ENCODE measurements at regions not wholly inside any gene's neighbourhood (a gene's known extent, or its start where the extent isn't known, plus 50 kb on each side); places are given as distances from the start of the nearest gene placed in this dataset.
"Not testable (repeated sequence)": the region's sequence is repeated elsewhere in the genome, so short reads cannot be mapped to it uniquely, and the experiment has no call there.

DNA sequence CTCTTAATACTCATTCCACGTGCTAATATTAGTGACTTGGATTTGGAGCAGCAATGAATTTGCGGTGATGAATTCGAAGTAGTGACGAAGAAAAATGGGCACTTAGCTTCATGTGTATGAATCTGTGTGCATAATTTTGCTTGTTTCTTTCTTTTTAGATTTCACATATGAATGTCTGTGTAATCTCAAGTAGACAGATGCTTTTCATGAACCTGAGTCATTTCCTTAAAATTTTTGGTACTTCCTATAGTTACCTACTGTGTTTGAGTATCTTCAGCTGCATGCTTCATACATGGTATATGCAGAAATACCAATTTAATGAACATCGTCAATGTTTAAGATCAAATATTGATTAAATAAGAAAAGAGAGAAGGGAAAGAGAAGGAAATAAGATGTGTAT, 540.2 kb downstream of the RAB38 start:
- H3K4me3 ChIP-seq (ENCODE audit: low read depth, low read length) = no peak overlapping the region
- TF ChIP-seq, protein P1, sequence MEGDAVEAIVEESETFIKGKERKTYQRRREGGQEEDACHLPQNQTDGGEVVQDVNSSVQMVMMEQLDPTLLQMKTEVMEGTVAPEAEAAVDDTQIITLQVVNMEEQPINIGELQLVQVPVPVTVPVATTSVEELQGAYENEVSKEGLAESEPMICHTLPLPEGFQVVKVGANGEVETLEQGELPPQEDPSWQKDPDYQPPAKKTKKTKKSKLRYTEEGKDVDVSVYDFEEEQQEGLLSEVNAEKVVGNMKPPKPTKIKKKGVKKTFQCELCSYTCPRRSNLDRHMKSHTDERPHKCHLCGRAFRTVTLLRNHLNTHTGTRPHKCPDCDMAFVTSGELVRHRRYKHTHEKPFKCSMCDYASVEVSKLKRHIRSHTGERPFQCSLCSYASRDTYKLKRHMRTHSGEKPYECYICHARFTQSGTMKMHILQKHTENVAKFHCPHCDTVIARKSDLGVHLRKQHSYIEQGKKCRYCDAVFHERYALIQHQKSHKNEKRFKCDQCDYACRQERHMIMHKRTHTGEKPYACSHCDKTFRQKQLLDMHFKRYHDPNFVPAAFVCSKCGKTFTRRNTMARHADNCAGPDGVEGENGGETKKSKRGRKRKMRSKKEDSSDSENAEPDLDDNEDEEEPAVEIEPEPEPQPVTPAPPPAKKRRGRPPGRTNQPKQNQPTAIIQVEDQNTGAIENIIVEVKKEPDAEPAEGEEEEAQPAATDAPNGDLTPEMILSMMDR (IDR thresholded peaks at IDR 0.05; ENCODE audit: insufficient read depth, low read length, missing control alignments) = no peak
- POLR2A ChIA-PET = no interaction called here
- no peak for DNase-seq (ENCODE audit: low read depth, low spot score)
- CTCF ChIA-PET = no interaction called here

DNA sequence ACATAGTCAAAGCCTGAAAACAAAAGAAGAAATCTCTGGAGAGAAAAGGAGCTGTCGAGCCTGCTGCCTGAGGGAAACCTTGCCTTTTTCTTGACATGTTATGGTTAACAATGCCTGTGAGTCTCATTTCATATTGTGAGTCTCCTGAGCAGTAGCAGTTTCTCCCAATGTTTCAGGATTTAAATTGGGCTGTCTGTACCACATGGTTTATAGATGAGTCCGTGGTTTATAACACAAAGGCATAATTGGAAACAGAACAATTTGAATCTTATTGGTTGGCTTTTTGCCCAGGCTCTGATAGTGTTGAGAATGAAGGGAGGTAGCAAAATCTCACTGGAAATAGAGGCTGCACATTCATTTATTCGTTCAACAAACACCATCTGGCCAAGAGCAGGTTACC, 540.9 kb downstream of the RAB38 start:
- CTCF ChIA-PET = no interaction called here
- TF ChIP-seq, protein P1 (IDR thresholded peaks at IDR 0.05; ENCODE audit: insufficient read depth, low read length, missing control alignments) = no peak
- H3K4me3 ChIP-seq (ENCODE audit: low read depth, low read length) = no peak overlapping the region
- DNase-seq (ENCODE audit: low read depth, low spot score) = no peak
- POLR2A ChIA-PET = no interaction called here

DNA sequence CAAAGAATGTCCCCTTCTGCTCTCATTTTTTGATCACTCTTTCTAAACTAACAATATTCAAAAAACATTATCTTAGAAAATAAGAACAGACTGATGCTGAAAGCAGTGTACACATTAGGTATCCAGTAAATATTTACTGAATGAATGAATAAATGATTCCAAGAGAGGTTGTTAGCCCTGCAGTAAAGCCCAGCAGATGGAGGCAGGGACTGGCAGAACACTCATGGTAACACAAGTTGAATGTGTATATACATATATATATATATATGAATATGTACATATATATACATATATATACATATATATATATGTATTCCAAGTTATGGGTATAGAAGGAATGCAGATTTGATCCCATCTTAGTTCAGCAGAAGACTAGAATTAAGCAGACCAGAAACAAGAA, 546.3 kb downstream of the RAB38 start:
- DNase-seq (ENCODE audit: low read depth, low spot score) = no peak
- CTCF ChIA-PET = no interaction called here
- H3K4me3 ChIP-seq (ENCODE audit: low read depth, low read length) = no peak overlapping the region
- POLR2A ChIA-PET = no interaction called here
- TF ChIP-seq, protein P1 (IDR thresholded peaks at IDR 0.05; ENCODE audit: insufficient read depth, low read length, missing control alignments) = no peak

DNA sequence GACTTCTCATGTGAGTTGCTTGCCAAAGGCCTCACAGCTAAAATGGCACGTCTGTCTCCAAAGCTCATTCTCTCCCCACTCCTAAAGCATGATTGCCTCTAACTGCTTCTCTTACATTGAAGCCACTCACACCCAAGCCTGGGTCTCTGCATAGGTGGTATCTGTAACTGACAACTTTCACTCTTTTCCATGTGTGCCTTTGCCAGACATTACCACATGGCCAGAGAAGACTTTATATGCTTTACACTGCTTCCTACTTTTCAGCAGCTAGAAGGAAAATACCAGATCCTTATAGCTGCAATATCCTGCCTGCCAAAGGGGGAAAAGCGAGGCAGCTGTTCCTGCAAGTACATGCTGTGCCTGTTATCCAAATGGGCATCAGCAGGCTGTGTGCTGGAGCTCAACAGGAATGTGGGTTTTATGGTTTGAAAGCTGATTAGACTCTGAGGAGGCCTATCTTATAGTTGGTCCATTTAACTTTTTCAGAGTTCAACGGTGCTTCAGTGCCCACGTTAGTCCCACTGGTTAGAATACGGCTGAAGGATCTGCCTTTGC, 547.1 kb downstream of the RAB38 start:
- no peak overlapping the region for H3K4me3 ChIP-seq (ENCODE audit: low read depth, low read length)
- POLR2A ChIA-PET = no interaction called here
- TF ChIP-seq, protein P1 (IDR thresholded peaks at IDR 0.05; ENCODE audit: insufficient read depth, low read length, missing control alignments) = no peak
- CTCF ChIA-PET = no interaction called here
- DNase-seq (ENCODE audit: low read depth, low spot score) = no peak

DNA sequence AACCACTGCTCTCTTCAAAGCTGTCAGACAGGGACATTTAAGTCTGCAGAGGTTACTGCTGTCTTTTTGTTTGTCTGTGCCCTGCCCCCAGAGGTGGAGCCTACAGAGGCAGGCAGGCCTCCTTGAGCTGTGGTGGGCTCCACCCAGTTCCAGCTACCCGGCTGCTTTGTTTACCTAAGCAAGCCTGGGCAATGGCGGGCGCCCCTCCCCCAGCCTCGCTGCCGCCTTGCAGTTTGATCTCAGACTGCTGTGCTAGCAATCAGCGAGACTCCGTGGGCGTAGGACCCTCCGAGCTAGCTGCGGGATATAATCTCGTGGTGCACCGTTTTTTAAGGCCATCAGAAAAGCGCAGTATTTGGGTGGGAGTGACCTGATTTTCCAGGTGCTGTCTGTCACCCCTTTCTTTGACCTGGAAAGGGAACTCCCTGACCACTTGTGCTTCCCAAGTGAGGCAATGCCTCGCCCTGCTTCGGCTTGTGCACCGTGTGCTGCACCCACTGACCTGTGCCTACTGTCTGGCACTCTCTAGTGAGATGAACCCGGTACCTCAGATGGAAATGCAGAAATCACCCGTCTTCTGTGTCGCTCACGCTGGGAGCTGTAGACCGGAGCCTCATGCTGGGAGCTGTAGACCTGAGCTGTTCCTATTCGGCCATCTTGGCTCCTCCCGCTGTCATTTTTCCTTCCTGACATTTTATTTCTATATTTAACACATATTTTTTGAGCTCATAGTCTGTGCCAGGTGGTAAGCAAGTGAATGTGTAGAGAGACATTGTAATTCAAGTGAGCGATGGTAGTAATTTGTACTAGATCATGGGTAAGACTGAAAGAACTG, 551.5 kb downstream of the RAB38 start:
- H3K4me3 ChIP-seq (ENCODE audit: low read depth, low read length); POLR2A ChIA-PET: not testable (repeated sequence)

DNA sequence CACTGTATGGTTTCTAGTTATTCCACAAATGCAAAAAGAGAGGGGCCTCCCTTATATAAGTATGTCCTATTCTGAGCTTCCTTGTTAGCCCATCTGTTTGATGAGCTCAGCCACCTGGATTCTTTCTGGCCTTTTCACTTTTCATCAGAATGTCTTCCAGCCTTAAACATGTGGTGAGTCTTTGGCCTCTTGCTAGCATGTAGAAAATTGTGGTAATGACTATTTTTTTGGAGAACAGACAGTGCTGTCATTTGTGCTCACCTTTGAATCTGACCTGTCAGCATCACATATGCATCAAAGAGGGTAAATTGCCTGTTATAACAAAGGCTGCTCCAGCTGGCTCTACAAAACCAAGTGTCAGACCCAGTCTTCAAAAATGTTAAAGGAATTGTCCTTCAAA, 558.7 kb downstream of the RAB38 start:
- no peak overlapping the region for H3K4me3 ChIP-seq (ENCODE audit: low read depth, low read length)
- CTCF ChIA-PET = no interaction called here
- DNase-seq (ENCODE audit: low read depth, low spot score) = no peak
- TF ChIP-seq, protein P1 (IDR thresholded peaks at IDR 0.05; ENCODE audit: insufficient read depth, low read length, missing control alignments) = no peak
- POLR2A ChIA-PET = no interaction called here

More for the DNA sequence above, 551.5 kb downstream of the RAB38 start:
- DNase-seq (ENCODE audit: low read depth, low spot score); CTCF ChIA-PET: not testable (repeated sequence)

DNA sequence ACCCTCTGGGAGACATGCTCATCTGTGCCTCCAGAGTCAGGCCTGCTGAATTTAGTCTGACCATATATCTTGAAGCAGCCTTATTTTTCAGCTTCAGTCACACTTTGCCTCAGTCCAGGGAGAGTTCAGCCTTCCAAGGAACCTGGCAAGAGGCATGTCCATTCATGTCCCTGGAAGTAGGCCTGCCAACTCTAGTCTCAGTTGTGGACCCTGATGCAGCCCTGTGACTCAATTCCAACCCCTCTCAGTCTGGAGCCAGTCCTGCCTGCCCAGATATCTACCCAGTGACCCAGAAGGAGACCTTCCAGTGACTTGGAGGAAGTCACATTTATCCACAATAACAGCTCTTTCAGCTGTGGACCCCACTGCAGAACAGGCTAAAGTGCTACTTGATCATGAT, 566.6 kb downstream of the TMEM135 start:
- ChIA-PET POLR2A (no interaction called here), CTCF (interaction anchor here (1.0 kb wide), 1 partner anchor 11 kb away, joined by 3 read pairs; no protein-coding TSS in a partner anchor)
- TF ChIP-seq, protein P1 (IDR thresholded peaks at IDR 0.05; ENCODE audit: insufficient read depth, low read length, missing control alignments) = no peak
- DNase-seq (ENCODE audit: low read depth, low spot score) = no peak
- no peak overlapping the region for H3K4me3 ChIP-seq (ENCODE audit: low read depth, low read length)

Data from AG04449 (cell line).